ENCODE measurements at regions not wholly inside any gene's neighbourhood (a gene's known extent, or its start where the extent isn't known, plus 50 kb on each side); places are given as distances from the start of the nearest gene placed in this dataset.

DNA sequence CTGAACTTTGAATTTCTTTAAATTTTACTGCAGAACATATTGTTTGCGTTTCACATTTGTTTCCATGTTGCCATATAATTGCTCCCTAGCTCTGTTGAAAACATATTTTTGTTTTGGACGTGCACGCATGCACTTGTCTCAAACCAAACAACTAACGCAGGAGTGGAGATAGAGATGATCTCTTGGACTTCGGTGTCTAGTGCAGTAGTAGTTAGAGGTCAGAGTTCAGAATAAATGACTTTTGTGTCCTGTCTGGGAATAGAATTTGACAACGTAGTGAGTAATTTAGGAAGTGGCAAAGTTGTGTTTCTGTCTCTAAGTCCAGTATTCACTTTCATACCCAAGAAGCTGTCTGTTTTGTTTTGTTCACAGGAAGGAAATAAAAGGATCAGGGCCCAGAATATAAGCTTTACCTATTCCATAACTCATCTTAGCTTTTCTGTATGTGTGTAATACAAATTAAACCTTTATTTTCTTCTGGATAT, 173.8 kb downstream of the AEBP2 start:
- Histone ChIP-seq H2AFZ (ENCODE audit: low read length) (no peak overlapping the region), H3K4me2 (ENCODE audit: low read length) (no peak overlapping the region), H3K36me3 (ENCODE audit: insufficient read depth, low read length) (no peaks in the 10 kb centered on the region), H3K9me2 (ENCODE audit: insufficient read depth, low read length) (no peaks in the 10 kb centered on the region), H4K20me1 (ENCODE audit: insufficient read depth, low read length) (no peaks in the 10 kb centered on the region), H3K9me3 (ENCODE audit: low read length) (no peaks in the 10 kb centered on the region), H3K4me3 (ENCODE audit: low read depth, low read length, poor library complexity, severe bottlenecking) (no peak overlapping the region), H3K79me2 (ENCODE audit: insufficient read depth, low read depth, low read length) (no peaks in the 10 kb centered on the region), H3K4me1 (ENCODE audit: insufficient read depth, low read length, poor library complexity, severe bottlenecking) (no peaks in the 10 kb centered on the region), H3K27ac (ENCODE audit: low read depth, low read length, poor library complexity, severe bottlenecking) (no peak overlapping the region)
- TF ChIP-seq EZH2phosphoT487 (IDR thresholded peaks at IDR 0.05; ENCODE audit: borderline replicate concordance, low read depth, low read length): no peak
- TF ChIP-seq CTCF (conservative IDR thresholded peaks at IDR 0.05; ENCODE audit: low read length): no peak
- intact Hi-C loops (cut with micrococcal nuclease; ENCODE audit: unreplicated experiment): no loop called here
- ChIA-PET POLR2A (interaction anchor here (1.0 to 1.1 kb wide), 2 partner anchors 28 to 994 kb away, joined by 3 to 4 read pairs; no protein-coding TSS in a partner anchor), CTCF (ENCODE audit: unreplicated experiment) (no interaction called here)
- BruUV-seq (replicated peaks): no TSS peak
- no peak for DNase-seq (ENCODE audit: low spot score)

DNA sequence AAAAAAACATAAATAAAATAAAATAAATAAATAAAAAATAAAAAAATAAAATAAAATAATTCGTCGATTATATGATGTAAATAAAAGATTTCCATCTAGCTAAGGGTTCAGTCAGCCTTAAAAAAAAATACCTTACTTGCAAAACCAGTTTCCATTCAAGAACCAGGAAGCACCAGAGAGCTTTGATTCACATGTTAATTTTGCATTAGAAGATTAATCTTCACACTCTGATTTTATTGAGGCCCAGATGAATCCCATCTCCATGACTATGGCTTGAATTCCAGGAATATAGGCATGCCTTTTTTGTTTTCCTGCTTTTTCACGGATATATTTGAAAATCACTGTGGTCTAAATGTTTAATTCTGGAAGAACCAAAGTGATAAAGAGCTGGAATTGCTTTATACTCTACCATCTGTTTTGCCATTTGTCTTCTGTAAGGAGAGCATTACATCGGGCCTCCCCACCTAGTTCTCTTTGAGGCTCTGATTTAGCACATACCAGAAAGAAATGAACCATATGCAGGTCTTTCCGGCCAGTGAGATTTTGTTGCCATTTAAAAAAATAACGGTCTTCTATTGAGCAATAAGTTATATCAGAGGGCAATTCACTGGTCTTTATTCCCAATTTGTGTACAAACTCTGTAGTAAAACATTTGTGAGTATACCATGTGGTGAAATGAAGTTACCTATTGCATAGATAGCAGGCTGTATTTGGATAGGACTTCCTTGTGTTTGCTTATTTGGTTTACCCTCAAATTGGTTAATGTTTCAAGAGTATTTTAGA, 175.5 kb downstream of the AEBP2 start:
- no peaks in the 10 kb centered on the region for H3K4me1 ChIP-seq (ENCODE audit: insufficient read depth, low read length, poor library complexity, severe bottlenecking)
- intact Hi-C loops (cut with micrococcal nuclease; ENCODE audit: unreplicated experiment): no loop called here
- H3K27ac ChIP-seq (ENCODE audit: low read depth, low read length, poor library complexity, severe bottlenecking): no peak overlapping the region
- BruUV-seq (replicated peaks): no TSS peak
- H3K4me3 ChIP-seq (ENCODE audit: low read depth, low read length, poor library complexity, severe bottlenecking): no peak overlapping the region
- ChIA-PET POLR2A (interaction anchor here (0.6 kb wide), 1 partner anchor 443 kb away, joined by 3 read pairs; no protein-coding TSS in a partner anchor), CTCF (ENCODE audit: unreplicated experiment) (no interaction called here)
- H3K79me2 ChIP-seq (ENCODE audit: insufficient read depth, low read depth, low read length): no peaks in the 10 kb centered on the region
- TF ChIP-seq CTCF (conservative IDR thresholded peaks at IDR 0.05; ENCODE audit: low read length) (no peak), EZH2phosphoT487 (IDR thresholded peaks at IDR 0.05; ENCODE audit: borderline replicate concordance, low read depth, low read length) (no peak)
- no peak for DNase-seq (ENCODE audit: low spot score)
- no peak overlapping the region for H3K4me2 ChIP-seq (ENCODE audit: low read length)
- no peaks in the 10 kb centered on the region for H3K36me3 ChIP-seq (ENCODE audit: insufficient read depth, low read length)
- no peaks in the 10 kb centered on the region for H4K20me1 ChIP-seq (ENCODE audit: insufficient read depth, low read length)
- H3K9me3 ChIP-seq (ENCODE audit: low read length): no peaks in the 10 kb centered on the region
- no peaks in the 10 kb centered on the region for H3K9me2 ChIP-seq (ENCODE audit: insufficient read depth, low read length)
- no peak overlapping the region for H2AFZ ChIP-seq (ENCODE audit: low read length)

- Histone ChIP-seq H2AFZ (ENCODE audit: low read length) (no peak overlapping the region), H3K27ac (ENCODE audit: low read depth, low read length, poor library complexity, severe bottlenecking) (no peak overlapping the region), H4K20me1 (ENCODE audit: insufficient read depth, low read length) (no peaks in the 10 kb centered on the region), H3K79me2 (ENCODE audit: insufficient read depth, low read depth, low read length) (no peaks in the 10 kb centered on the region), H3K9me3 (ENCODE audit: low read length) (no peaks in the 10 kb centered on the region), H3K9me2 (ENCODE audit: insufficient read depth, low read length) (no peaks in the 10 kb centered on the region), H3K4me2 (ENCODE audit: low read length) (no peak overlapping the region), H3K4me1 (ENCODE audit: insufficient read depth, low read length, poor library complexity, severe bottlenecking) (no peaks in the 10 kb centered on the region), H3K4me3 (ENCODE audit: low read depth, low read length, poor library complexity, severe bottlenecking) (no peak overlapping the region), H3K36me3 (ENCODE audit: insufficient read depth, low read length) (no peaks in the 10 kb centered on the region)
- DNase-seq (ENCODE audit: low spot score): no peak
- POLR2A ChIA-PET: no interaction called here
- CTCF ChIA-PET (ENCODE audit: unreplicated experiment): no interaction called here
- TF ChIP-seq EZH2phosphoT487 (IDR thresholded peaks at IDR 0.05; ENCODE audit: borderline replicate concordance, low read depth, low read length): no peak
- no peak for TF ChIP-seq CTCF (conservative IDR thresholded peaks at IDR 0.05; ENCODE audit: low read length)
- no TSS peak for BruUV-seq (replicated peaks)
- intact Hi-C loops (cut with micrococcal nuclease; ENCODE audit: unreplicated experiment): no loop called here
These were observed 176.1 kb downstream of the AEBP2 start for GRCh38 chr12:19615384-19615725.
